ENCODE measurements at regions not wholly inside any gene's neighbourhood (a gene's known extent, or its start where the extent isn't known, plus 50 kb on each side); places are given as distances from the start of the nearest gene placed in this dataset.

DNA sequence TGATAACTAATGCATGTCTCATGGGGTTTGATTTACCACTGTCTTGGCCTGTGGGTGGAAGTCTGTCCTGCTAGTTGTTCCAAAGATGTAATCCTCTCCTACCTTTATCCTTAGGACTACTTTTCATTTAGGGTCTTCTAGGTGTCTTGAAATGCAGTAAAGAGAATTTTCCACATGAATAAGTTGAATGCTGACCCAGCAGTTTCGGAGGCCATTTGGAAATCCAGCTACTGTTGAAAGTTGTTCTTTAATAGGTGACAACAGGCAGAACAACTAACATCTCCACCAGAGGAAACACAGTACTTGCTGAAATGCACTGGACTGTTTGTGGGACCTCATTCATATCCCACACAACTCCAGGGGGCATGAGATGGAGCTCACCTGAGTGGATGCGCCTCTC lies 478.1 kb downstream of the BTBD3 start:
- H3K4me3 Mint-ChIP-seq, result no peak overlapping the region
- no peaks in the 10 kb centered on the region for H3K27me3 Mint-ChIP-seq (ENCODE audit: insufficient read depth, low read depth)
- TF ChIP-seq EZH2 (IDR thresholded peaks at IDR 0.05), result no peak
- TF ChIP-seq, protein P1, sequence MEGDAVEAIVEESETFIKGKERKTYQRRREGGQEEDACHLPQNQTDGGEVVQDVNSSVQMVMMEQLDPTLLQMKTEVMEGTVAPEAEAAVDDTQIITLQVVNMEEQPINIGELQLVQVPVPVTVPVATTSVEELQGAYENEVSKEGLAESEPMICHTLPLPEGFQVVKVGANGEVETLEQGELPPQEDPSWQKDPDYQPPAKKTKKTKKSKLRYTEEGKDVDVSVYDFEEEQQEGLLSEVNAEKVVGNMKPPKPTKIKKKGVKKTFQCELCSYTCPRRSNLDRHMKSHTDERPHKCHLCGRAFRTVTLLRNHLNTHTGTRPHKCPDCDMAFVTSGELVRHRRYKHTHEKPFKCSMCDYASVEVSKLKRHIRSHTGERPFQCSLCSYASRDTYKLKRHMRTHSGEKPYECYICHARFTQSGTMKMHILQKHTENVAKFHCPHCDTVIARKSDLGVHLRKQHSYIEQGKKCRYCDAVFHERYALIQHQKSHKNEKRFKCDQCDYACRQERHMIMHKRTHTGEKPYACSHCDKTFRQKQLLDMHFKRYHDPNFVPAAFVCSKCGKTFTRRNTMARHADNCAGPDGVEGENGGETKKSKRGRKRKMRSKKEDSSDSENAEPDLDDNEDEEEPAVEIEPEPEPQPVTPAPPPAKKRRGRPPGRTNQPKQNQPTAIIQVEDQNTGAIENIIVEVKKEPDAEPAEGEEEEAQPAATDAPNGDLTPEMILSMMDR (IDR thresholded peaks at IDR 0.05), result no peak
- TF ChIP-seq EZH2phosphoT487 (IDR thresholded peaks at IDR 0.05), result no peak
- H3K4me2 ChIP-seq, result no peak overlapping the region
- no peaks in the 10 kb centered on the region for H3F3A ChIP-seq (ENCODE audit: low read depth)
- H3K79me2 ChIP-seq (ENCODE audit: low read depth), result no peaks in the 10 kb centered on the region
- no peak for DNase-seq (ENCODE audit: low spot score)
- H3K36me3 Mint-ChIP-seq, result no peaks in the 10 kb centered on the region
- H3K27me3 ChIP-seq, result no peaks in the 10 kb centered on the region
- H4K20me1 ChIP-seq (ENCODE audit: low read depth), result no peaks in the 10 kb centered on the region
- no peak overlapping the region for H3K27ac Mint-ChIP-seq
- no peaks in the 10 kb centered on the region for H3K9me3 ChIP-seq (ENCODE audit: low read depth)
- H3K4me1 ChIP-seq, result no peaks in the 10 kb centered on the region
- H3K9ac ChIP-seq, result no peak overlapping the region
- H3K4me3 ChIP-seq, result no peak overlapping the region
- H3K4me1 Mint-ChIP-seq, result no peaks in the 10 kb centered on the region
- H3K36me3 ChIP-seq, result no peaks in the 10 kb centered on the region
- H3K9me3 Mint-ChIP-seq, result no peaks in the 10 kb centered on the region
- H3K27ac ChIP-seq, result no peak overlapping the region
- no peak overlapping the region for H2AFZ ChIP-seq (replicated peaks)

DNA sequence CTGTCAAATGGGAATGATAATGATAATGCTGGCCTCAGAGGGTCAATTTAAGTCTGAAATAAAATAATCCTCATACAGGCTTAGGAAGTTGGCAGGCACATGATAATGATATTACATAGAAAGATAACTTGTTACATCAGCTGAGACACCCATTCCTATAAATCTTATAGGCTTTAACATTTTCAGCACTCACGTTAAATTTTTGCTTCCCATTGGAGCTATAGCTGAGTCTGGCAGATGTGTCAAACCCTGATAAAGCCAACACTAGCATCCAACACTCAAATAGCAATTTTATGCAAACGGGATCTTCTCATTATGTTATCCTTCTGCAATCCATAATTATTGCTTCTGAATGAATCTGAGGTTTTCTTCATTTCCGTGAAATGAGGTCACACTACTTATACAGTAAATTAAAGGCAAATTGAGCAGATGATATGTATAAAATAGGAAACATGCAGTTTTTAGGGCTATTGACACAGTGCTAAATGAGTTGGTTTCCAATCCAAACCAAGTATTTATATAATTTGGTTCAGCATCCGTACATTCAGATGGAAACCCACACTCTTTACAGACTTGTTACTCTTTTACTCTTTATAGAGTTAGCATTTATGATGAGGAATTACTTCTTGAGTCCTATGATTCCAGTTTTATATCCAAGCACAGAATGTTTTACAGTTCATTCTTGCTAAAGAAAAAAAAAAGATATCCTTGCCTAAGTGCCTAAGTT lies 481.6 kb downstream of the BTBD3 start:
- no peak overlapping the region for H3K27ac Mint-ChIP-seq
- no peaks in the 10 kb centered on the region for H3K9me3 ChIP-seq (ENCODE audit: low read depth)
- DNase-seq (ENCODE audit: low spot score), result no peak
- no peaks in the 10 kb centered on the region for H3K4me1 ChIP-seq
- TF ChIP-seq, protein P1 (IDR thresholded peaks at IDR 0.05), result no peak
- TF ChIP-seq EZH2phosphoT487 (IDR thresholded peaks at IDR 0.05) (no peak), EZH2 (IDR thresholded peaks at IDR 0.05) (no peak)
- no peaks in the 10 kb centered on the region for H3K27me3 ChIP-seq
- H2AFZ ChIP-seq (replicated peaks), result no peak overlapping the region
- no peak overlapping the region for H3K4me3 ChIP-seq
- no peak overlapping the region for H3K4me3 Mint-ChIP-seq
- no peaks in the 10 kb centered on the region for H3K9me3 Mint-ChIP-seq
- no peaks in the 10 kb centered on the region for H3K27me3 Mint-ChIP-seq (ENCODE audit: insufficient read depth, low read depth)
- H3K36me3 Mint-ChIP-seq, result no peaks in the 10 kb centered on the region
- no peaks in the 10 kb centered on the region for H4K20me1 ChIP-seq (ENCODE audit: low read depth)
- H3K27ac ChIP-seq, result no peak overlapping the region
- H3K36me3 ChIP-seq, result no peaks in the 10 kb centered on the region
- no peak overlapping the region for H3K9ac ChIP-seq
- no peaks in the 10 kb centered on the region for H3K4me1 Mint-ChIP-seq
- no peaks in the 10 kb centered on the region for H3K79me2 ChIP-seq (ENCODE audit: low read depth)
- H3K4me2 ChIP-seq, result no peak overlapping the region
- no peaks in the 10 kb centered on the region for H3F3A ChIP-seq (ENCODE audit: low read depth)

DNA sequence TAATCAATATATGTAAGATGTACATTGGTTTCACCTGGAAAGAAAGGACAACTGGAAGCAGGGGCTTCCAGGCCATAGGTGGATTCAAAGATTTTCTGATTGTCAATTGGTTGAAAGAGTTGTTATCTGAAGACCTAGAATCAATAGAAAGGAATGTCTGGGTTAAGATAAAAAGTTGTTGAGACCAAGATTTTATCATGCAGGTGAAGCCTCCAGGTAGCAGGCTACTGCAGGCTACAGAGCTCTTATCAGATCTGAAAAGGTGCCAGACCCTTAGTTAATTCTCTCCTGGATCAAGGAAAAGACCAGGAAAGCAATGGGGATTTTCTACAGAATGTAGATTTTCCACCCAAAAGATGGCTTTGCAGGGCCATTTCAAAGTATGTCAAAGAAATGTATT lies 487.2 kb downstream of the BTBD3 start:
- no peak overlapping the region for H3K4me3 Mint-ChIP-seq
- H3F3A ChIP-seq (ENCODE audit: low read depth), result no peaks in the 10 kb centered on the region
- H3K36me3 ChIP-seq, result no peaks in the 10 kb centered on the region
- H3K27me3 ChIP-seq, result no peaks in the 10 kb centered on the region
- H2AFZ ChIP-seq (replicated peaks), result no peak overlapping the region
- H3K4me2 ChIP-seq, result no peak overlapping the region
- H3K27ac ChIP-seq, result no peak overlapping the region
- no peak for DNase-seq (ENCODE audit: low spot score)
- no peak overlapping the region for H3K4me3 ChIP-seq
- H3K9me3 Mint-ChIP-seq, result peaks cover 8% of the 10 kb centered on the region
- H3K27ac Mint-ChIP-seq, result no peak overlapping the region
- H3K9me3 ChIP-seq (ENCODE audit: low read depth), result no peaks in the 10 kb centered on the region
- H3K36me3 Mint-ChIP-seq, result no peaks in the 10 kb centered on the region
- H3K79me2 ChIP-seq (ENCODE audit: low read depth), result no peaks in the 10 kb centered on the region
- H3K27me3 Mint-ChIP-seq (ENCODE audit: insufficient read depth, low read depth), result peaks cover 2% of the 10 kb centered on the region
- H3K4me1 Mint-ChIP-seq, result no peaks in the 10 kb centered on the region
- no peak overlapping the region for H3K9ac ChIP-seq
- no peaks in the 10 kb centered on the region for H4K20me1 ChIP-seq (ENCODE audit: low read depth)
- TF ChIP-seq, protein P1 (IDR thresholded peaks at IDR 0.05), result no peak
- TF ChIP-seq EZH2 (IDR thresholded peaks at IDR 0.05), result no peak
- TF ChIP-seq EZH2phosphoT487 (IDR thresholded peaks at IDR 0.05), result no peak
- no peaks in the 10 kb centered on the region for H3K4me1 ChIP-seq
